ENCODE measurements at regions not wholly inside any gene's neighbourhood (a gene's known extent, or its start where the extent isn't known, plus 50 kb on each side); places are given as distances from the start of the nearest gene placed in this dataset.

DNA sequence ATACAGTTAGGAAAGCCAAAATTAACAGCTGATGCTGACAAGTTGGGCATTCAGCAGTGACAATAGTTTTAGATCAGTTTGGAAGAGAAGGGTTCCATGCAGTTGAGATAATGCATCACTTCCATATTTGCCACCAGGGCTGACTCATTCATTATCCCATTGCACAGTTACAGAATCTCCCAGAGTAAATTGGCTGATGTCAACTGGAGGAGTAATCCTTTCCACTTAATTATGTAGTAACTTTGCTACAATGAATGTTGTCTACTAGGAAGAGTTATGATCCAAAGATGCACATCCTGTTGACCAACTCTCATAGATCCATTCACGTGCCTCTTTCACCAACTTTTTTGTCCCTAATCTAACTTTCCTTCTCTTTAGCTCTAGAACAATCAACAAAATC is 123.3 kb upstream of the LUZP2 start:
- TF ChIP-seq, protein P1, sequence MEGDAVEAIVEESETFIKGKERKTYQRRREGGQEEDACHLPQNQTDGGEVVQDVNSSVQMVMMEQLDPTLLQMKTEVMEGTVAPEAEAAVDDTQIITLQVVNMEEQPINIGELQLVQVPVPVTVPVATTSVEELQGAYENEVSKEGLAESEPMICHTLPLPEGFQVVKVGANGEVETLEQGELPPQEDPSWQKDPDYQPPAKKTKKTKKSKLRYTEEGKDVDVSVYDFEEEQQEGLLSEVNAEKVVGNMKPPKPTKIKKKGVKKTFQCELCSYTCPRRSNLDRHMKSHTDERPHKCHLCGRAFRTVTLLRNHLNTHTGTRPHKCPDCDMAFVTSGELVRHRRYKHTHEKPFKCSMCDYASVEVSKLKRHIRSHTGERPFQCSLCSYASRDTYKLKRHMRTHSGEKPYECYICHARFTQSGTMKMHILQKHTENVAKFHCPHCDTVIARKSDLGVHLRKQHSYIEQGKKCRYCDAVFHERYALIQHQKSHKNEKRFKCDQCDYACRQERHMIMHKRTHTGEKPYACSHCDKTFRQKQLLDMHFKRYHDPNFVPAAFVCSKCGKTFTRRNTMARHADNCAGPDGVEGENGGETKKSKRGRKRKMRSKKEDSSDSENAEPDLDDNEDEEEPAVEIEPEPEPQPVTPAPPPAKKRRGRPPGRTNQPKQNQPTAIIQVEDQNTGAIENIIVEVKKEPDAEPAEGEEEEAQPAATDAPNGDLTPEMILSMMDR (optimal IDR thresholded peaks at IDR 0.05 in 1 of 3, IDR thresholded peaks at IDR 0.05 in 1 of 3, conservative IDR thresholded peaks at IDR 0.05 in 1 of 3; ENCODE audit: extremely low read depth in 1 of 3, insufficient read depth in 2 of 3, low read length in 3 of 3), result no peak
- no peak for TF ChIP-seq EZH2 (IDR thresholded peaks at IDR 0.05; ENCODE audit: low read length)
- H3K79me2 ChIP-seq (ENCODE audit: control insufficient read depth, insufficient read depth, low read length), result no peaks in the 10 kb centered on the region
- no peak overlapping the region for H3K4me3 ChIP-seq (ENCODE audit: control insufficient read depth in 2 of 3, extremely low read depth in 1 of 3, insufficient read depth in 2 of 3, low read depth in 1 of 3, low read length in 3 of 3)
- dilution Hi-C loops (cut with MboI; ENCODE audit: extremely low pct_ligation_motif_present, low sequenced_read_pairs), result no loop called here
- no peak for FAIRE-seq
- H2AFZ ChIP-seq (ENCODE audit: control insufficient read depth, low read length), result no peak overlapping the region
- no peak for DNase-seq (ENCODE audit: low read depth, low spot score)
- H4K20me1 ChIP-seq (ENCODE audit: control insufficient read depth, extremely low read depth, insufficient read depth, low read length), result no peaks in the 10 kb centered on the region
- H3K9me1 ChIP-seq (ENCODE audit: control insufficient read depth, extremely low read depth, insufficient read depth, low read length), result no peaks in the 10 kb centered on the region
- H3K9me3 ChIP-seq (ENCODE audit: control insufficient read depth, low read depth, low read length), result no peaks in the 10 kb centered on the region
- H3K9ac ChIP-seq (ENCODE audit: control insufficient read depth, extremely low read depth, insufficient read depth, low read length), result no peak overlapping the region
- no peaks in the 10 kb centered on the region for H3K36me3 ChIP-seq (ENCODE audit: control insufficient read depth in 2 of 2, extremely low read depth in 1 of 2, insufficient read depth in 2 of 2, low read length in 2 of 2)
- H3K4me1 ChIP-seq (ENCODE audit: control insufficient read depth, extremely low read depth, insufficient read depth, low read length), result no peaks in the 10 kb centered on the region
- no peak overlapping the region for H3K4me2 ChIP-seq (ENCODE audit: control insufficient read depth, extremely low read depth, insufficient read depth, low read depth, low read length)
- no peak overlapping the region for H3K27ac ChIP-seq (ENCODE audit: control insufficient read depth, insufficient read depth, low read length)
- no peaks in the 10 kb centered on the region for H3K27me3 ChIP-seq (ENCODE audit: control insufficient read depth, extremely low read depth, insufficient read depth, low read length)

DNA sequence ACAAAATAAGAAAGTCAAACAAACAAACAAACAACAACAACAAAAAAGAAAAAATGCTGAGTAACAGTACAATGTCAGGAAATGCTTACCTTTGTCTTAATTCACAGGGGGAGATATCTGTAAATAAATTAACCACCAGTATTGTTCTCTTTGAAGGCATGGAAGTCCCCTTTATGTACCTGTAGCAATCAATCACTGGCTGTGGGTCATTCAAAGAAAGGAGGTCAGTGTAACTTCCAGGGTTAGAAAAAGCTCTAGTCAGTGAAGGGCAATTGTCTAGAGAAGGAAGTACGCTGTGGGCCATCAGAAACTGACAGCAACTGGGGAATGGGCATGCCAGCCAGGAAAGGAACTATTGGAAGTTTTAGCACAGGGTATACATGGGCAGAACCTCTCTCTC is 121.5 kb upstream of the LUZP2 start:
- Histone ChIP-seq H3K79me2 (ENCODE audit: control insufficient read depth, insufficient read depth, low read length) (no peaks in the 10 kb centered on the region), H3K4me2 (ENCODE audit: control insufficient read depth, extremely low read depth, insufficient read depth, low read depth, low read length) (no peak overlapping the region), H3K27ac (ENCODE audit: control insufficient read depth, insufficient read depth, low read length) (no peak overlapping the region), H3K4me3 (ENCODE audit: control insufficient read depth in 2 of 3, extremely low read depth in 1 of 3, insufficient read depth in 2 of 3, low read depth in 1 of 3, low read length in 3 of 3) (no peak overlapping the region), H3K9ac (ENCODE audit: control insufficient read depth, extremely low read depth, insufficient read depth, low read length) (no peak overlapping the region), H3K36me3 (ENCODE audit: control insufficient read depth in 2 of 2, extremely low read depth in 1 of 2, insufficient read depth in 2 of 2, low read length in 2 of 2) (no peaks in the 10 kb centered on the region), H4K20me1 (ENCODE audit: control insufficient read depth, extremely low read depth, insufficient read depth, low read length) (no peaks in the 10 kb centered on the region), H3K9me1 (ENCODE audit: control insufficient read depth, extremely low read depth, insufficient read depth, low read length) (no peaks in the 10 kb centered on the region), H3K4me1 (ENCODE audit: control insufficient read depth, extremely low read depth, insufficient read depth, low read length) (no peaks in the 10 kb centered on the region), H2AFZ (ENCODE audit: control insufficient read depth, low read length) (no peak overlapping the region), H3K27me3 (ENCODE audit: control insufficient read depth, extremely low read depth, insufficient read depth, low read length) (no peaks in the 10 kb centered on the region), H3K9me3 (ENCODE audit: control insufficient read depth, low read depth, low read length) (no peaks in the 10 kb centered on the region)
- FAIRE-seq (no peak), DNase-seq (ENCODE audit: low read depth, low spot score) (no peak)
- TF ChIP-seq, protein P1 (optimal IDR thresholded peaks at IDR 0.05 in 1 of 3, IDR thresholded peaks at IDR 0.05 in 1 of 3, conservative IDR thresholded peaks at IDR 0.05 in 1 of 3; ENCODE audit: extremely low read depth in 1 of 3, insufficient read depth in 2 of 3, low read length in 3 of 3), result no peak
- TF ChIP-seq EZH2 (IDR thresholded peaks at IDR 0.05; ENCODE audit: low read length), result no peak
- dilution Hi-C loops (cut with MboI; ENCODE audit: extremely low pct_ligation_motif_present, low sequenced_read_pairs), result no loop called here
